K562 (cell line): ENCODE measurements at regions not wholly inside any gene's neighbourhood (a gene's known extent, or its start where the extent isn't known, plus 50 kb on each side); places are given as distances from the start of the nearest gene placed in this dataset.

Experiments used
- ATAC-seq: fragments of 200-7000 bp; cut with Tn5 transposase; 3 replicates; pipeline ENCODE4 v1.9.1; 2020; ENCODE audit warnings: moderate library complexity
- BruUV-seq: library from RNA; stranded (reverse); fragments of 400-500 nt; replicated peaks from 2 replicates; lab custom pipeline; 2021; lab: Mats Ljungman, UMichigan
- CTCF ChIA-PET: fragments of 300-600 bp; formaldehyde crosslinking; extraction: SDS; loops from one replicate; lab custom pipeline; 2021; ENCODE audit warnings: low intra/inter-chr PET ratio; lab: Yijun Ruan, JAX
- POLR2A ChIA-PET: fragments of 300-600, 350-650 bp; sonication (Branson Sonifier 250); formaldehyde crosslinking; extraction: SDS; loops from one replicate; lab custom pipeline; 2021; ENCODE audit warnings: antibody characterized with exemption, inconsistent platforms; lab: Yijun Ruan, JAX
- DNase-seq, 4 experiments: peaks; one replicate each; pipeline versions ENCODE4 v3.0.0 to v3.0.0-alpha.2; 2011 to 2018; ENCODE audit warnings: low spot score in 3 of 4, mixed read lengths in 3 of 4; ENCODE audit errors: extremely low read depth in 1 of 4
- FAIRE-seq: peaks from 2 replicates; lab custom pipeline; 2011; peaks lifted over from hg19 to GRCh38; lab: Jason Lieb, UNC
- H2AFZ ChIP-seq: 2 replicates; pipeline ENCODE4 v1.6.0; 2011; ENCODE audit warnings: low read depth, low read length, control low read depth, inconsistent platforms
- H3K27ac ChIP-seq: fragments of 200-600 bp; 3 replicates; pipeline ENCODE4 v1.8.0; 2011; ENCODE audit warnings: low read depth, mild to moderate bottlenecking, control low read depth, inconsistent platforms, low read length, moderate library complexity, mixed read lengths; ENCODE audit errors: extremely low read depth
- H3K27me3 ChIP-seq, 2 experiments: fragments of 300-600 bp in 1 of 2; 2 replicates in 1 of 2; 3 replicates in 1 of 2; pipeline versions ENCODE4 v1.6.0 to v1.8.0; 2011; ENCODE audit warnings: inconsistent platforms in 2 of 2, low read length in 2 of 2, mild to moderate bottlenecking in 1 of 2, mixed read lengths in 1 of 2, moderate library complexity in 1 of 2; ENCODE audit not compliant: control insufficient read depth in 2 of 2, insufficient read depth in 2 of 2
- H3K36me3 ChIP-seq: fragments of 300-600 bp; 3 replicates; pipeline ENCODE4 v1.8.0; 2011; ENCODE audit warnings: mild to moderate bottlenecking, low read length, inconsistent platforms; ENCODE audit not compliant: control insufficient read depth, insufficient read depth
- H3K4me1 ChIP-seq, 2 experiments: fragments of 200-600 bp in 1 of 2; replicated peaks in 1 of 2; 2 replicates in 1 of 2; 3 replicates in 1 of 2; pipeline versions ENCODE4 v1.5.1 to v1.8.0; 2011; ENCODE audit warnings: inconsistent platforms in 2 of 2, low read length in 2 of 2, mild to moderate bottlenecking in 1 of 2, mixed read lengths in 1 of 2, moderate library complexity in 1 of 2; ENCODE audit not compliant: control insufficient read depth in 2 of 2, insufficient read depth in 2 of 2
- H3K4me2 ChIP-seq: 2 replicates; pipeline ENCODE4 v1.6.1; 2011; ENCODE audit warnings: low read length, control low read depth, inconsistent platforms, mixed read lengths; ENCODE audit not compliant: insufficient read depth
- H3K4me3 ChIP-seq: fragments of 200-600 bp; sonication (generic), shearing (Covaris generic); 2 replicates; pipeline ENCODE4 v1.5.1; 2016; ENCODE audit warnings: control low read depth, inconsistent platforms
- H3K79me2 ChIP-seq: fragments of 200-600 bp; 3 replicates; pipeline ENCODE4 v1.8.0; 2011; ENCODE audit warnings: low read length, inconsistent platforms; ENCODE audit not compliant: control insufficient read depth, insufficient read depth
- H3K9ac ChIP-seq, 2 experiments: 2 replicates each; pipeline versions ENCODE4 v1.6.0 to v1.6.1; 2011; ENCODE audit warnings: low read depth in 2 of 2, low read length in 2 of 2, control low read depth in 1 of 2, inconsistent platforms in 1 of 2, mild to moderate bottlenecking in 1 of 2, mixed read lengths in 1 of 2; ENCODE audit not compliant: insufficient read depth in 1 of 2
- H3K9me1 ChIP-seq: one replicate; pipeline ENCODE4 v1.6.0; 2011; ENCODE audit warnings: inconsistent platforms, mild to moderate bottlenecking, low read length, moderate library complexity; ENCODE audit not compliant: control insufficient read depth, insufficient read depth
- H3K9me3 ChIP-seq: replicated peaks from 2 replicates; pipeline ENCODE4 v1.5.1; 2011; ENCODE audit warnings: low read depth, low read length, inconsistent platforms; ENCODE audit not compliant: control insufficient read depth, insufficient read depth
- H4K20me1 ChIP-seq: replicated peaks from 2 replicates; pipeline ENCODE4 v1.6.1; 2011; ENCODE audit warnings: low read length, inconsistent platforms, mixed read lengths; ENCODE audit not compliant: control insufficient read depth, insufficient read depth
- BRD4 ChIP-seq: fragments of 200-600 bp; sonication (generic); IDR thresholded peaks from 2 replicates; pipeline ENCODE4 v1.6.1; 2017; ENCODE audit warnings: inconsistent platforms
- WGBS: fragments of 100-300 bp; shearing (Covaris generic); methylation state at CpG from one replicate; pipeline ENCODE4 v1.1.6; 2016; ENCODE audit warnings: low coverage, mixed read lengths; ENCODE audit not compliant: insufficient coverage; ENCODE audit errors: missing lambda C conversion rate; 5-methylcytosine and 5-hydroxymethylcytosine counted together
- in situ Hi-C: fragments of 300-500 bp; cut with MboI; formaldehyde crosslinking; loops from 4 replicates; pipeline ENCODE4 v1.15.0; 2018; ENCODE audit warnings: inconsistent platforms, mixed read lengths
- intact Hi-C: fragments of 100-400 bp; cut with micrococcal nuclease; formaldehyde crosslinking; loops from 2 replicates; pipeline ENCODE4 v1.14.2; 2022
- TF ChIP-seq, protein P1 (sequence below): fragments of 450-650 bp; formaldehyde crosslinking; IDR thresholded peaks from 2 replicates; pipeline ENCODE4 v1.4.0; 2020; ENCODE audit warnings: mild to moderate bottlenecking
- TF ChIP-seq, protein P2 (sequence below), 2 experiments: fragments of 450-650 bp; IDR thresholded peaks; 2 replicates each; pipeline ENCODE4 v1.6.1; 2016

DNA sequence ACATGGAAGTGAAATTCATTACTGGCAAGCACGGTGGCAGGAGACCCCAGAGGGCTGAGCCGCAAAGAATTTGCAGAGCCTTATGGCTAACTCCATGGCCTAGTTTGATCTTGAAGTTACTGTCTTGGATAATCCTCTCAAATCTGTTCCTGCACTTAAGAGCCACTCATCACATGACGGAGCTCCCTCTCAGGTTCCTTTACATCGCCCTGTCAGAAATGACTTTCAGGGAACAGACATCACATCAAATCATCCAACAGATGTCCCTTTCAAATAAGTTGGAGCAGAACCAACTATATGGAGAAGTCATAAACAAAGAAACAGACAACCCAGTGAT, 328.8 kb upstream of the THBS1 start:
- ATAC-seq, result no peak
- FAIRE-seq, result no peak
- no peaks in the 10 kb centered on the region for H3K9me1 ChIP-seq

More for the DNA sequence above, 328.8 kb upstream of the THBS1 start:
- Histone ChIP-seq H3K36me3 (no peaks in the 10 kb centered on the region), H3K27me3 (peaks cover 0 to 9% of the 10 kb centered on the region in 2 experiments; a peak in 2 of 5 replicates), H3K9me3 (no peaks in the 10 kb centered on the region), H4K20me1 (no peaks in the 10 kb centered on the region), H3K4me3 (no peak overlapping the region), H3K27ac (no peak overlapping the region), H2AFZ (no peak overlapping the region), H3K9ac (no peak overlapping the region), H3K4me2 (no peak overlapping the region), H3K79me2 (no peaks in the 10 kb centered on the region), H3K4me1 (no peaks in the 10 kb centered on the region)
- 0% methylated on average over 4 of the region's 4 CpGs for WGBS
- intact Hi-C loops, result no loop called here
- in situ Hi-C loops, result no loop called here
- POLR2A ChIA-PET, result no interaction called here
- CTCF ChIA-PET, result no interaction called here
- no TSS peak for BruUV-seq
- TF ChIP-seq BRD4, result no peak
- TF ChIP-seq, protein P1, sequence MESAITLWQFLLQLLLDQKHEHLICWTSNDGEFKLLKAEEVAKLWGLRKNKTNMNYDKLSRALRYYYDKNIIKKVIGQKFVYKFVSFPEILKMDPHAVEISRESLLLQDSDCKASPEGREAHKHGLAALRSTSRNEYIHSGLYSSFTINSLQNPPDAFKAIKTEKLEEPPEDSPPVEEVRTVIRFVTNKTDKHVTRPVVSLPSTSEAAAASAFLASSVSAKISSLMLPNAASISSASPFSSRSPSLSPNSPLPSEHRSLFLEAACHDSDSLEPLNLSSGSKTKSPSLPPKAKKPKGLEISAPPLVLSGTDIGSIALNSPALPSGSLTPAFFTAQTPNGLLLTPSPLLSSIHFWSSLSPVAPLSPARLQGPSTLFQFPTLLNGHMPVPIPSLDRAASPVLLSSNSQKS, result no peak
- TF ChIP-seq, protein P2, sequence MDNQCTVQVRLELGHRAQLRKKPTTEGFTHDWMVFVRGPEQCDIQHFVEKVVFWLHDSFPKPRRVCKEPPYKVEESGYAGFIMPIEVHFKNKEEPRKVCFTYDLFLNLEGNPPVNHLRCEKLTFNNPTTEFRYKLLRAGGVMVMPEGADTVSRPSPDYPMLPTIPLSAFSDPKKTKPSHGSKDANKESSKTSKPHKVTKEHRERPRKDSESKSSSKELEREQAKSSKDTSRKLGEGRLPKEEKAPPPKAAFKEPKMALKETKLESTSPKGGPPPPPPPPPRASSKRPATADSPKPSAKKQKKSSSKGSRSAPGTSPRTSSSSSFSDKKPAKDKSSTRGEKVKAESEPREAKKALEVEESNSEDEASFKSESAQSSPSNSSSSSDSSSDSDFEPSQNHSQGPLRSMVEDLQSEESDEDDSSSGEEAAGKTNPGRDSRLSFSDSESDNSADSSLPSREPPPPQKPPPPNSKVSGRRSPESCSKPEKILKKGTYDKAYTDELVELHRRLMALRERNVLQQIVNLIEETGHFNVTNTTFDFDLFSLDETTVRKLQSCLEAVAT (IDR thresholded peaks at IDR 0.05), result no peak
- DNase-seq, result no peak
